MM.1S (cell line): ENCODE measurements at regions not wholly inside any gene's neighbourhood (a gene's known extent, or its start where the extent isn't known, plus 50 kb on each side); places are given as distances from the start of the nearest gene placed in this dataset.

Experiments
- DNase-seq: peaks from one replicate; pipeline ENCODE4 v3.0.0-alpha.2; 2015
- H2AFZ ChIP-seq: fragments of 300-600 bp; sonication (generic); 2 replicates; pipeline ENCODE4 v1.6.0; 2016; ENCODE audit warnings: antibody characterized with exemption, low read length
- H3F3A ChIP-seq: fragments of 300-600 bp; sonication (generic); 2 replicates; pipeline ENCODE4 v1.6.1; 2016; ENCODE audit warnings: mild to moderate bottlenecking, antibody characterized with exemption, low read length, moderate library complexity, mixed read lengths; ENCODE audit not compliant: insufficient read depth
- H3K27ac ChIP-seq: fragments of 300-600 bp; sonication (generic); 2 replicates; pipeline ENCODE4 v1.5.1; 2016; ENCODE audit warnings: mild to moderate bottlenecking, low read length
- H3K27me3 ChIP-seq: fragments of 300-600 bp; sonication (generic); replicated peaks from 2 replicates; pipeline ENCODE4 v1.6.0; 2016; ENCODE audit warnings: low read length; ENCODE audit not compliant: insufficient read depth
- H3K36me3 ChIP-seq: fragments of 300-600 bp; sonication (generic); replicated peaks from 2 replicates; pipeline ENCODE4 v1.6.1; 2016; ENCODE audit warnings: mild to moderate bottlenecking, low read length, mixed read lengths; ENCODE audit not compliant: insufficient read depth
- H3K4me1 ChIP-seq: fragments of 300-600 bp; sonication (generic); 2 replicates; pipeline ENCODE4 v1.6.1; 2016; ENCODE audit warnings: low read length, mixed read lengths
- H3K4me2 ChIP-seq: fragments of 300-600 bp; sonication (generic); 2 replicates; pipeline ENCODE4 v1.6.0; 2016; ENCODE audit warnings: low read depth, low read length
- H3K4me3 ChIP-seq: fragments of 300-600 bp; sonication (generic); 2 replicates; pipeline ENCODE4 v1.5.1; 2016; ENCODE audit warnings: low read length, mixed read lengths
- H3K79me2 ChIP-seq: fragments of 300-600 bp; sonication (generic); 2 replicates; pipeline ENCODE4 v1.6.1; 2016; ENCODE audit warnings: mixed run types, low read length, mixed read lengths
- H3K9ac ChIP-seq: fragments of 300-600 bp; sonication (generic); 2 replicates; pipeline ENCODE4 v1.6.1; 2016; ENCODE audit warnings: low read length, mixed read lengths
- H3K9me2 ChIP-seq: fragments of 300-600 bp; sonication (generic); replicated peaks from 2 replicates; pipeline ENCODE4 v1.6.1; 2016; ENCODE audit warnings: mild to moderate bottlenecking, low read length, mixed read lengths; ENCODE audit not compliant: insufficient read depth
- H3K9me3 ChIP-seq: fragments of 300-600 bp; sonication (generic); replicated peaks from 2 replicates; pipeline ENCODE4 v1.6.1; 2016; ENCODE audit warnings: mild to moderate bottlenecking, low read length, mixed read lengths; ENCODE audit not compliant: insufficient read depth
- H4K20me1 ChIP-seq: fragments of 300-600 bp; sonication (generic); 2 replicates; pipeline ENCODE4 v1.6.1; 2016; ENCODE audit warnings: mild to moderate bottlenecking, low read length, moderate library complexity, mixed read lengths; ENCODE audit not compliant: insufficient read depth
- CTCF ChIP-seq: fragments of 300-600 bp; sonication (generic); IDR thresholded peaks from 2 replicates; pipeline ENCODE4 v1.5.1; 2016; ENCODE audit warnings: antibody characterized with exemption, low read length, mixed read lengths
- EZH2 ChIP-seq: fragments of 300-600 bp; sonication (generic); optimal IDR thresholded peaks from 2 replicates; pipeline ENCODE3; 2017; ENCODE audit warnings: low read depth, mild to moderate bottlenecking, antibody characterized with exemption, low read length, mixed read lengths
- EZH2phosphoT487 ChIP-seq: fragments of 300-600 bp; sonication (generic); IDR thresholded peaks from 2 replicates; pipeline ENCODE4 v1.6.1; 2018; ENCODE audit warnings: antibody characterized with exemption, low read length

- DNase-seq = no peak
- no peaks in the 10 kb centered on the region for H3K27me3 ChIP-seq
- no peaks in the 10 kb centered on the region for H3F3A ChIP-seq
- H3K36me3 ChIP-seq = no peaks in the 10 kb centered on the region
- H3K4me1 ChIP-seq = no peaks in the 10 kb centered on the region
- TF ChIP-seq EZH2 = no peak
- no peak for TF ChIP-seq CTCF
- TF ChIP-seq EZH2phosphoT487 = no peak
- no peak overlapping the region for H3K4me2 ChIP-seq
- no peak overlapping the region for H3K27ac ChIP-seq
- no peak overlapping the region for H2AFZ ChIP-seq
- H3K9ac ChIP-seq = no peak overlapping the region
- H3K4me3 ChIP-seq = no peak overlapping the region
- no peaks in the 10 kb centered on the region for H4K20me1 ChIP-seq
- H3K79me2 ChIP-seq = no peaks in the 10 kb centered on the region
- no peaks in the 10 kb centered on the region for H3K9me2 ChIP-seq
- H3K9me3 ChIP-seq = no peaks in the 10 kb centered on the region
Observed at GRCh38 chr7:41465571-41465970, 237.3 kb downstream of the INHBA start.

DNA sequence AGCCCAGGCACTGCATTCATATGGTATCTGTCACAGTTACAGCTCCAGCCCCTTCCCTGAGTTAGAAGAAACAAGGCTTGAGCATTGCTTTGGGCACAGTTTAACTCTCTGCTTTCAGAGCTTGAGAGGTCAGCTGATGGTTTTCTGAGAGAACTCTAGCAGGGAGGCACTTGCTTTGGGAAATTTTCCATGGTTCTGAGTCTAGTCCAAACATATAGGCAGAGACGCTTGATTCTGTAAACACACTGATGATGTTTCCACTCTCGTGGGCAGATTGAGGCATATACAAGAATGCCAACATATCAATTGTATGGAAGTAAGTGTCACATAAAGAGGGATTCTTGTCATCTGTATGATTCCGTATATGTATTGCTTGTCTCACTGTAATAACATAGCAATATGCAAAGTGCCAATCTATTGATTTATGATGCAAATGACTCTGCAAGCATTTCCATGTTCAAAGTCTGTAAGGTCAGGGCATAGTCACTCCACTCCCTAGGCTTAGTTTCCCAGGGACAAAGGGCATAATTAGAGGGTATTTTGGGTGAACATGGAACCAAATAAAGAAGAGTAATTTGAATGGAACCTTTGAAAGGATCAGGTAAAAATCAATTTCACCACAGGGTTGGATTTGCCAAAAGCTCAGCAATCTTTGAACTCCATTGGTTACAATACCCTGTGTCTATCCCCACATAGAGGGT lies 239.0 kb downstream of the INHBA start:
- H3K4me2 ChIP-seq = no peak overlapping the region
- no peaks in the 10 kb centered on the region for H3K79me2 ChIP-seq
- H3K9me3 ChIP-seq = no peaks in the 10 kb centered on the region
- no peak overlapping the region for H3K9ac ChIP-seq
- H3K9me2 ChIP-seq = no peaks in the 10 kb centered on the region
- H3K27ac ChIP-seq = no peak overlapping the region
- no peak overlapping the region for H2AFZ ChIP-seq
- no peaks in the 10 kb centered on the region for H3K4me1 ChIP-seq
- H3K27me3 ChIP-seq = no peaks in the 10 kb centered on the region
- no peaks in the 10 kb centered on the region for H4K20me1 ChIP-seq
- TF ChIP-seq CTCF (no peak), EZH2 (no peak), EZH2phosphoT487 (no peak)
- H3K36me3 ChIP-seq = no peaks in the 10 kb centered on the region
- no peak for DNase-seq
- H3K4me3 ChIP-seq = no peak overlapping the region
- no peaks in the 10 kb centered on the region for H3F3A ChIP-seq

DNA sequence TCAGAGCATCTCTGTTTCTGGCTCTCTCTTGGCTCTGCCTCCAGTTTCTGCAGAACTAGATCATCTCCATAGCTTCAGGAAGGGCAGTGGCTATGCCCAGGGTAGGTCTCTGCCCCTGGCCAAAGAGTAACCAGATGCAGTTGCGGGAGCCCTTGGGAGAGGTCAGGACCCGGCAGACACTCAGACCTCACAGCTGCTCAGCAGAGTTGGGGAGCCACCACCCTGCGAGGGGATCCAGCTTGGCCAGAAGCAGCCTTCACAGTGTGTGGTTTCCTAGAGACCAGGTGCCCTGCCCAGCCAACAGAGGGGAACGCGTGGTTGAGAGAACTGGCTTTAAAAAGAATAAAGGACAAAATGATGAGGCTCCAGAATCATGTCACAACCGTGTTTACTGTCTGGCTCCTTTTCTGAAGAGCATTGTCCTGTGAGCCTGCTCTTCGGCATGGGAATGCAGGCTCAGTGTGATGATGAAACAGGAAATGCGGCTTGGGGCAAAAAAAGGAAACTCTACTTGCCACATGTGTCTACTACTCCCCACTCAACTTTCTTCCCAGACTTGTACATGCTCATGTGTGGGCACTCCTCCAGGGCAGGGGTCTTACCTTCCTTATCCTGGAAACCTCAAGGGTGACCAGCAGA lies 243.1 kb downstream of the INHBA start:
- Histone ChIP-seq H4K20me1 (no peaks in the 10 kb centered on the region), H3K4me1 (no peaks in the 10 kb centered on the region), H2AFZ (0 out of 2 replicates have a peak overlapping the region, but pooled peaks have one; percentile 12), H3K36me3 (no peaks in the 10 kb centered on the region), H3K4me3 (no peak overlapping the region), H3K9ac (no peak overlapping the region), H3K27me3 (no peaks in the 10 kb centered on the region), H3K9me3 (no peaks in the 10 kb centered on the region), H3F3A (no peaks in the 10 kb centered on the region), H3K4me2 (no peak overlapping the region), H3K27ac (no peak overlapping the region), H3K9me2 (no peaks in the 10 kb centered on the region), H3K79me2 (no peaks in the 10 kb centered on the region)
- TF ChIP-seq EZH2phosphoT487 (no peak), CTCF (no peak), EZH2 (no peak)
- DNase-seq = no peak
